ENCODE measurements at regions not wholly inside any gene's neighbourhood (a gene's known extent, or its start where the extent isn't known, plus 50 kb on each side); places are given as distances from the start of the nearest gene placed in this dataset.

DNA sequence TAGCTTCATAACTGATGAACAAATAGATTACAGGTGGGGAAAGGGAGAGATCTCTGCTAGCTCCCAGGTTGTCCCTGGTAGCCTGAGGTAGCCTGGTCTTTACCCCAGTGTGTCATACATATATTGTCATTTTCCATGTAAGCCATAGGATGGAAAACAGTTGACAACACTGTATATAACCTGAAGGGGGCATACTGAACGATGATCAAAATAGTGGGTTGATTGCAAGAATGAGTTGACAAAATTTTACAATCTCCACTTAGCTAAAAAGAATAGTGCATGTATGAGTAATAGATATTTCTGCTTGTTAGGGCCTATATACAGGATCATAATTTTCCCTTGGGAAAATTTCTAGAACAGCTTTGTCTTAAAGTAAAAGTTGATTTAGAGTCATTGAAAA, 304.1 kb upstream of the HAND2 start:
- no peak for DNase-seq

DNA sequence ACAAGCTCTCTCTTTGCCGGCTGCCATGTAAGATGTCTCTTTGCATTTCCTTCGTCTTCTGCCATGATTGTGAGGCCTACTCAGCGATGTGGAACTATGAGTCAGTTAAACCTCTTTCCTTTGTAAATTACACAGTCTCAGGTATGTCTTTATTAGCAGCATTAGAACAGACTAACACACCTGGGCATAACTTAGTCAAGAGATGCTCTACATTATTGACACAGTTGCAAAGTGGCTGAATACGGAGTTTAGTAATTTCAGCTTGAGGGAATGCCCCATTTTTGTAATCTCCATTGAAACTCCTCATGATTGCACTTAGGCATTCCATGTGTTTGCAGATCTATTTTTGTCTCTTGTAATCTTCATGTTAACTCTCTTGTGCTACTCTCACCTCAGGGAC, 299.5 kb upstream of the HAND2 start:
- no peak for DNase-seq

DNA sequence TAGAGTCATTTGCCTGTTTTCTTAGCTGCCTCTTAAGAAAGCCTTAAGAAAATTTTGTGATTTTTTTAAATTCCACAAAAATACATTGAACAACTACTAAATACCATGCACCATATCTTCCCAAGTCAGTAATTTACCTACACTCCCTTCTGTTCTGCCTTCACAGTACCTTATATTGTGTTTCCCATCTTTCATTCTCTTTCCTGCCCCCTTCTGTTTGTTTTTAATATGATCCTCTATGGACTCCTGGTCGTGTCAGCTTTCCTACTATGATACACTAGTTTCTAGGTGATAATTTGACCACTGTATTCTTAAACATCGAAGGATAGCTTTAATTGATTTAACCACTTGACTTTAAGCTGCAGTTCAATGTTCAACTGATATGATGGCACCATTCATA, 297.7 kb upstream of the HAND2 start:
- DNase-seq = no peak

DNA sequence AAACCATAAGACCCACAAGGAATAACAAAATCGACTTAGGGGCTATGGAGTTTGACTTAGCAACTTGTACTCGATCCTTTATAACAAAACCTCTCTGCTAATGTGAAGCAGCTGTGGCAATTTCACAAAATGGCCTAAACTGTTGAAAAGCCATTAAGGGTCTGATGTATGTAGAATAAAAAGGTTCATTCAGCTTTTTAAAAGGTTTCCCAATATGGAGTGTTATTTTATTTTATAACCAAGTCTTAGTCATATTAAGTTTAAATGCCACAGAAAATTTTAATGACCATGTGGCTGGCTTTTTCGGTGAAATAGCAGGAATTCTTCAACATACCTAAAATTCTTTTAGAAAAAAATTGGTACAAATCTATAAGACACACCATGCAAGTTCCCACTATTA, 291.8 kb upstream of the HAND2 start:
- no peak for DNase-seq

DNA sequence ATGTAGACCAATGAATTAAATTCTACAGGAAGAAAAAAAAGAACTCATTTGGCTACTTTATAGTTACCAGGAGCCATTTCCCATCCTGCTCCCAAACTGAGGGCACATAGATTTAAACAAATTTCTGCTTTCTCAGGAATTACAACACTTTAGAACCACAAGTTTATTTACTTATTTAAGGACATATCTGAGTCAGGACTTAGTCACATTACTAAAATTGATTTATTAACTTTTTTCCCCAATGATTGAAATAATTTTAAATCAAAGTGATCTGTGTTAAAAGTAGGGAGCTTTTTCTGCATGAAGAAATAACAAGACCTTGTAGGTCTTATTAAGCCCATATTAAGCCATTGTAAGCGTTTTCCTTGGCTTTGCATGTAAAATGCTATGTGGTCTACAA, 291.0 kb upstream of the HAND2 start:
- no peak for DNase-seq

DNA sequence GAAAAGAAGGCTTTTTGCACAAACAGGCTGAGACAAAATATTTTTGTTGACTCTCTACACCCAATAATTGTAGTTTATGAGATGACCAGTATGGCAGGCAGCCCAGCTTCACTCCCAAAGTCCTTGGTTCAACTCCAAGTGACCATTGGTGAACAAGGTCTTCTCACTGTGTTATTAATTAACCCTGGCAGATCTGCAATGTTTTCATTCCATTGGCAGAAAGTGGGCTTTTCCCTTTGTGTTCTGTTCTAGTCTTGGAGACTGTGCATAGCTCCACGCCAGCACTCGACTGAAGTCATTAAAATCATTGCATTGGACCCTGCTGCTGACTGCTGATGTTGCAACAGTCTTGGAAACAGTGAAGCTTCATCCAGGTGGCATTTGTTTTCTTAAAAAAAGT, 277.3 kb upstream of the HAND2 start:
- no peak for DNase-seq

DNA sequence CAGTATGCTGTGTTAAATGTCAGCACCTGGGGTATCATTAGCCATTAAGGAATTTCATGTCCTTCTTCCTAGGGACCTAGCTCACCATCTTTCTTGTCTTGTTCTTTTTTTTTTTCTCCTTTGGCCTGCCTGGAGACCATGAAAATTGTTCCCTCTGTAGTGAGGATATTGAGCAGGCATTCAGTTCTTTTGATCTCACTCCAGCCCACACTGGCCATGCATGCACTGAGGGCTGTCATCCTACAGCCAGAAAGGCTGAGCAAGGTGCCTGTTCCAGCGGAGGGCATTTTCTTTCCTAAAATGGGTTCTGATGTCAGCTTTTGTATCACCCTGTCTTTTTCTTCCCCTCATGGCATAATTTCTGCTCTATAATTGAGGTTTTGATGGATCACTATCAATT, 275.9 kb upstream of the HAND2 start:
- no peak for DNase-seq

DNA sequence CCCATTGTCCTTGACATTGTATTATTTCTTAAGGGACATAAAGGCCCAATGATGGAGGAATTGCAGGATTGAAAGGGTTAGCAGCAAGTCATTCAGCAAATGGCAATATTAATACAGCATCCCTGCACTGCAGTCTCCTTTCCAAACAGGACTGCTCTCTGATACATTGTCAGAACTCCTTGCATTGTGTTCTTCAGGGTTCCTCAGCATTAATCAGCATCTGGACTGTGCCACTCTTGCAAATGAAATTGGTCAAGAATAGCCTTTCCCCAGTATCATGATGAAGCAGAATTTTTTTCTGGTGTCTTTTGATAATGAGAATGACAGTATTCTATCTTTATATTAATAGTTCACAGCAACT, 272.6 kb upstream of the HAND2 start:
- DNase-seq = no peak

DNA sequence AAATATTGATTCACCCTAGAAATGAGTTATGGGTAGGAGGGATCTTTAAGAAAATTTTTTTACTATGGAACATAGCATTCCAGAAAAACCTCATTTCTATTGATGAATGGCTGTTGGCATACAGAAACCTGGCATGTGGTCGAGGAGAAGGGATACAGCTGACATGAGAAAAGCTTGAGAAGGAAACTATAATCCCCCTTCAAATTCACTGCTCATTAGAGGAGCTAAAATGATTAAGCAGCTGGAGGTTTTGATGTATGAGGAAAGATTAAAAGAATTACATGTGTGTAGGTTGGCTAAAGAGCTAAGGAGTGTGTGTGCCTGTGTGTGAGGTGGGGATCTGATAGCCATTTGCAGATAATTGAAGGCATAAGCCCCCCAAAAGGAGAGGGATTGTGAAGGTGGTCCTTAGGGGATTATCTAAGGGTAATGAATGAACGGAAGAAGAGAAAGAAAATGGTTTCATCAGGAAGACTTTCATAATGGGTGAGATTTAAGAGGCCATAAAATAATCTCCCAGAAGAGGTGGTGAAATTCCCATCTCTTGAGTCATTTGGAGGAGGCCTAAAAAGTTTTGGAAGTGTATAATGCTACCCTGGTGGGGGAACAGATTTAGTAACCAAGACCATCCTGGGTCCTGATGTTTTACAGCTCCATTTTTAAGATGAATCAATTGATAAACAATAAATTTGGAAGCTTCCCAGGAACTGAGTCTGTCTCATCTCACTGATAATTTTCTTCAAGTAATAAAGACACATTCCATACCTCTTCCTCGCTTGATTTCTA, 272.0 kb upstream of the HAND2 start:
- no peak for DNase-seq

DNA sequence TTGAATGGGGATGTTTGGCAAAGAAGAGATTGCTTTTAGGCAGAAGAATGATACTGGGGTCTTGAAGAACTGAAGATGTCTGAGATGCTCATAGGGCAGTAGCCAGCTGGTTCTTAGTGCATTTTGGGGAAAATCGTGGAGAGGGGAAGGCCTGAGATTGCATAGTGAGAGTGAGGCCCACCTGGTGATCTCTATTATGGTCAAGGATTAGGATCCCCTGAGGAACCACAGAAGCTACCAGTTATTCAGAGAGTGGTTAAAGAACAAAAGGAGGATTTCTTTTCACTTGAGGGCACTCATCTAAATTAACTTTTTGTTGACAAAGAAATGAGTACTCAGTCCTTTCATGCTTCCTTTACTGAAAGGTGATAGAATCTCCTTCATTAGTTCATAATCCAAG, 271.3 kb upstream of the HAND2 start:
- no peak for DNase-seq

DNA sequence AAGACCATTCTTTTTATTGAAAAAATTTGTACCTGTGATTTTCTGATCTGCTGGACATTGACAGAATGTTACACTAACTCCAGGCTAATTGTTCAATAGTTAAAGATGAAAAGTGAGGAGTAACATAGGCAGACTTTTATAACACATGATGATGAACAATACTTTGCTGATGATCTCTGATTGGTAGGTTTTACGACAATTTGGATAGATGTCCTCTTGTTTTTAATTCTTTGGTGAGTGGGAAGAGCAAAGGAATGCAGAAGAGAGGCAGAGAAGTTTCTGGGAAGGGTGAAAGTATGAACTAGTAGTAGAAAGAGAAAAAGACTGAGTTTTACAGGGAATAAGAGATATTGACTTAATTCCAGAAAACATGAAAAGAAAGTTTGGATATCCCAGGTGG, 267.3 kb upstream of the HAND2 start:
- no peak for DNase-seq

DNA sequence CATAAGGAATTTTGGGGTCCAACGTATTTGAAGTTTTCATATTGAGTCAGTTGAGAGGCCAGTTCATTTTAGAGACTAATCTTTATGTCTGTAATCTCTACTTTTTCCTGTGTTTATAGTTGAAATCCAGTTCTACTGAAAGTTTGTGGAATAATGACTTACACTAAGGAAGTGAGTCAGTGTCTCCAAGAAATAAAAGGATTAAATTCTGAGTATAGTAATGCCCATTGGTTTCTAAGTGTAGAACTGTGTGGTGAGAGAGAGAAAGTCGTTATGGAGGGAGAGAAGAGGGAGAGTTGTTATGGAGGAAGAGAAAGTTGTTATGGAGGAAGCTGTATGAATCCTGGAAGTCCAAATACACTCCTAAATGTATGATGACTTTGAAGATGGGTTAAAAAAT, 264.6 kb upstream of the HAND2 start:
- no peak for DNase-seq

DNA sequence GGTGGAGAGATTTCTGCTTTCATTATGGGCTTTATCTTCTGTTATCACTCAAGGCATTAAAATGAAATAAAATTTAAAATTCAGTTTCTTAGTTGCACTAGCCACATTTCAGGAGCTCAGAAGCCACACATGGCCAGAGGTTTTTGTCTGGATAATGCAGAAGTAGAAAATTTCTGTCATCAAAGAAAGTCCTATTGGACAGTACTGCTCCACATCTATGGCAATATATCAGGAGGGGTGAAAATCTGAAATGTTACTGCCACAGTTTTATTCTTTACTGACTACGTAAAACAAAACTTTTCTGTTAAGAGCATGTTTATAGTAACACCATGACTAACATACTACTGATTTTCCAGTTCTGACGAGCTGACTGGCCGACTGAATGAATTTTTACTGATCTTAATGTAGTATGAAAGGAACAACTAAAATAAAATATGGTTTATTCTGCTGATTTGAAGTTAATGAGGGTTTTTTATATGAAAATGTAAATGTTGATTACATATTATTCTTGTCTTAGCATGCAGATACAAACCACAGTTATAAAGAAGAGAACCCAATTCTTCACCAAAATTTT, 264.0 kb upstream of the HAND2 start:
- no peak for DNase-seq

DNA sequence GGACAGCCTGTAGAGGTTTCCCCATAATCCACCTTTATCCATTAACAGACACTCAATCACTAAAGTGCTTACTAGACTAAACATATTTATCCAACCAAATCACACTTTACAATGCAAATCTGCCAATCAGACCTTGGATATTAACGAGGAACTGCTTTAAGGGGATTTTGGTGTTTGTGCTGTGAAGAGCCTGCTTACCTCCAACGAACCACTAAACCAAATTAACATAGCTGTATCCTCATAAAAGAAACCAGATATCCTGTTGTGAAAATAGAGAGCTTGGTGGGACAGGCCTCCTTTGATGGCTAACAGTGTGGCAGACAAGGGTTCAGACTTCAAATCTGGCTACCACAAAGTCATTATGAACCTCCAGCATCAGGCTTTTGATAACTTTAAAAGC, 252.6 kb upstream of the HAND2 start:
- DNase-seq = no peak

DNA sequence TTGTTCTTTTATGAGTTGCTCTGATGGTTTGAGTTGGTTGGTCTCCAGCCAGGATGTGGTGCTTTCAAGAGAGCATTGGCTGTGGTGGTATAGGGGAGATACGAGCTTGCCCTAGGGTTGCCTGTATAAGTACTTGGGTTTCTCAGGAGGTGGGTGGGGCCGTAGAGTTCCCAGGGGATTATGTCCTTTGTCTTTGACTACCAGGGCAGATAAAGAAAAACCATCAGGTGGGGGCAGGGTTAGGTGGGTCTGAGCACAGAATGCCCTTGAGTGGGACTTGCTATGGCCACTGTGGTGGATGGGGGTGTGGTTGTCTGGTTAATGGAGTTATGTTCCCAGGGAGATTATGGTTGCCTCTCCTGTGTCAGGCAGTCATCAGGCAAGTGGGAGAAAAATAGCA, 247.9 kb upstream of the HAND2 start:
- no peak for DNase-seq

DNA sequence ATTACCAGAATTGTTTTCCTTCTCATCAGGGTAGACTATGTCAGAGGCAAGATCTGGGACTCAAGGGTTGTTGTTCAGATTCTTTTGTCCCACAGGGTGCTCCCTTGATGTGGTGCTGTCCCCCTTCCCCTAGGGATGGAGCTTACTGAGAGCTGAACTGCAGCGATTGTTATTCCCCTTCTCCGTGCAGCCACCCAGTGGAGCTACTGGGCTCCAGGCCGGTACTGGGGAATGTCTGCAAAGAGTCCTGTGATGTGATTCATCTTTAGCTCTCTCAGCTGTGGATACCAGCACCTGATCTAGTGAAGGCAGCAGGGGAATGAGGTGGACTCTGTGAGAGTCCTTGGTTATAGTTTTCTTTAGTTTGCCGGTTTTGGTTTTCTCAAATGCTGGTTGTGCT, 247.4 kb upstream of the HAND2 start:
- no peak for DNase-seq

DNA sequence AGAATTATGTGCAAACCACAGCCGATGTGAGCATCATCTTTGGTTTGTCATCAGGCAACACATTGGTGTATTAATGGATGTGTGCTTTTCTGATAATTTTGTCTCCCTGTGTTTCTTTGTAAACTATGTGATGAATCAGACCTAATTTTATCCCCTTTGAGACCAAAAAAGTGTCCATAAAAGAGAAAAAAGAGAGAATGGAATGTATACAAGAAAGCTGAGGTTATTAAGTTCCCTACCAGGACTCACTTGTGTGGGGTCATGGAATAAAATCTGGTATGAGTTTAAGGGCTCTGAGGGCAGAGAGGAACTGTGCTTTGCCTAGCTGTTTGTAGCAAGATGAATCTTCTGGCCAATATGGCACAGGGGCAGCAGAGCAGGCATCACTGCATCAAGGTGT, 239.5 kb upstream of the HAND2 start:
- no peak for DNase-seq

DNA sequence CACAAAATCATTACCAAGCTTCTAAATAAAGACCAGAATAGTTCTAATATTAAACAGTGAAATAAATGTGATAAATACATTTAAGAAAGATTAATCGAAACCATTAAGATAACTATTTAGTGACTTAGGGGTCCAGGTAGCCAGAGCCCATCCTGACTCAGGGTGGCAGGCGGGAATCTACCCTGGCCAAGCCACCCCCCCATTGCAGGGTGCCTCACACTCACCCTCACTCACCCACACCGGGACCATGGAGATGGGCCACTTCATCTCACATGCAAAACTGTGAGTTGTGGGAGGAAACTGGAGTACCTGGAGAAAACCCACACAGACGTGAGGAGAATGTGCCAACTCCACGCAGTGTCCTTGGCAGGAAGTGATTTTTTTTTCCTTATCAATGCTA, 237.6 kb upstream of the HAND2 start:
- DNase-seq = no peak

DNA sequence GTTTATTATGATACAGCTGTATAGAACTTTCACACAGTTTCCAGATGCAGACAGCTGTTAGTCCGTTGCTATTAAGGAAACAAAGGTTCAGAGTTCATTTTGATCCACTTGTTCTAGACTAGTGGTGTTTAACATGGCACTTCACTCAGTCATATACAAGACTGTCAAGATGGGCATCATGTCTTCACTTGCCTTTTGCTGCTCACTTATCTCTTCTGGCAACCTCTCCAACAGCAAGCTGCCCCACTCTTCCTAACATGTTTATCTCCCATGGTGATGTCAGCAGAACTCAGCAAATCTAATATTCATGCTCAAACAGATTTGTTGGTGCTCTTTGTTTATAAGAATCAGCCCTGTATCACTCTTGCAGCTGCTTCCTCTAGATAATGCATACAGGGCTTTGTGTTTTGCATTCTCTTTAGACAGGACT, 236.2 kb upstream of the HAND2 start:
- DNase-seq = no peak

DNA sequence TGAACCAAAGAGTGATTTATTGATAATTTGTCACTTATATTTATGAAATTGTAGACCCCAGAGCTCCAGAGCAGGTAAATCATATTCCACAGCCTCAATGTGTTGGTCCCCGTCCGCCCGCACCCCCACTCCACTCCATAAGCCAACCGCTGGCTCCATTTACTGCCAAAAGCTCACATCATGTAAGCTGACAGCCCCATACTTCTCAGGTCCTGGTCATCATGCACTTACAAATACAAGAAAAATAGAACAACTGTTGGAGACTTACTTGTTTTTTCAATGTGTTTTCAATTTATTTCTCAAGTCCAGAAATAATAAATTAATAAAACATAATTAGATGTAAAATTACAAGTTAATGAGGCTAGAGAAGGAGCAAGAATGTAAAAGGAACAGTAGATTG, 235.7 kb upstream of the HAND2 start:
- no peak for DNase-seq

DNA sequence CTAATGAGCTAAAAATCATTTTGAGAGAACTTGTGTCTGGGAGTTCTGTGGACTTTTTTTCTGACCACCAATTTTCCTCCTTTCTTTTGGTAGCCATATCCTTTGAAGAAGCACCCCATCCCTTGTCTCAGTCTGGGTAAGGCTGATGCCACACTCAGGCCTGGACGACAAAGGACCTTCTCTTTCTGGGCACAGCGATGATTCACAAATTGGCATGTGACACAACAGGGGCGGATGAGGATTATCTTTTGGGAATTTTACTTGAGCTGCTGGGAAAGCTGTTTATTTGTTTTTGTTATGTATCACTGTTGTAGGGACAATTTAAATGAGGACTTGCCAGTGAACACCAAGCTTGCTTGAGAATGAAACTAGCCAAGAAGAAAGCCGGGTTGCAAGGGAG, 233.4 kb upstream of the HAND2 start:
- DNase-seq = no peak

DNA sequence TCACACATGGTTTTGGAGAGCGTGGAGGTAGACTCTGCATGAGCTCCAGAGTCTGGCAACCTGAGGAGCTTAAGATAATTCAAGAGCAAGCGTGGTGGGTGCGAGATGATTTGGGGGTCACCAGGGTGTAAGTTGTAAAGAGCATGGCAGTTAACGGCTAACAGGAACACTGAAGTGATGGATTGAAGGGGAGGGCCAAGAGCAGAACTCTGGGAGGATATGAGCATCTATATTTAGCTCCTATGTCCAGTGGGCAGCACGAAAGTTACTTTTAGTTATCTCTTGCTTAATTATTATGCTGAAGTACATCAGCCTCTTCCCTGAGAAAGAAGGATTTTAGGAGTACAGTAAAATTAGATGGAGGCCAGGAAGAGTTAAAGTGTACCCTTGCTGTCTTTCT, 231.9 kb upstream of the HAND2 start:
- no peak for DNase-seq

DNA sequence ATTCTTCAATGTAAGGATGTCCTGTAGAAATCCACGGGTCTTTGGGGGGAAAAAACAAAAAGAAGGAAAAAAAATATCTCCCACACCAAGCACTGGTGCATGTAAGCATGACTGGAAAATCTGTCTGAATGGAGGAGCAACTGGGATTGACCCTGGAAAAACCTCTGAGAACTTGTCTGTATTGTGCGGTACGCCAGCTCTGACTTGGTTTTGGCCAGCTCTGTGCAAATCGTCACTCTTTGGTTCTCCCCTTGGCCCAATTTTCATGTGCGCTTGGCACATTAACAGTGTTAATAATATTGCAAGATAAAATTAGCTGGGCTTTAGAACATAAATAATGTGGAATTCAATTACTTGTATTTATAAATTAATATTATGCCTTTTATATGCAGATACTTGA, 231.2 kb upstream of the HAND2 start:
- no peak for DNase-seq

DNA sequence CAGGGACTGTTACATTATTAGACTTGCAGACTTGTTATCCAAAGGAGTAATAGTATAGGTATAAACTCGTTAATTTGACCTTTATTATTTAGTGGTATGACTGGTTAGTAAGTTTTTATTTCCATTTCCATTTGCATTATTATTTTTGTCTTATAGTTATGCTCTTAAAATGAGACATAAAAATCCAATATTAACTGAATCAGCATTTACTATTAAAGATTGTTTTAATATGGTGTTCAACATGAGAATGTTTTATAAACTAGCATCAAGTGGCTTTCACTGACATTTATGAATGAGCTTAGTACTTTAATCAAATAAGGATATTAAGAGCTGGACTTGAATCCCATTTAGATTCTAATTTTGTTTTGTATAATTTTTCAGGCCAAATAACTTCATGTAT, 228.1 kb upstream of the HAND2 start:
- DNase-seq = no peak

DNA sequence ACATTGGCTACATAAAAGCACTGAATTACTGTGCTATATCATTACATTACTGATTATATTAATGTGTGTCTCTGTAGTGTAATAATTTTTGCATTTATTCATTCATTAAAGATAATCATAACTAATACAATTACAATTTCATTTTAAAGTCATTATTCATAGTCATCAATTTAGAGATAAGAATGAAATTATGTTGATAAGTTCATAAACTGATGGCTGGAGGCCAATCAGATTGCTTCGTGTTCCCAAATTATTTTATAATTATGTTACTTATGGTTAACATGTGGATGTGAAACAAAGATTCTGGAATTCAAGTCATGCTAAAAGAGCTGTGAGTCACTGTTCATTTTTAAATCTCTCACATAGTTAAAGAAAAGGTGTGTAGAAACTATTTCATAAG, 223.4 kb upstream of the HAND2 start:
- no peak for DNase-seq
